HepG2 (cell line): ENCODE measurements at regions not wholly inside any gene's neighbourhood (a gene's known extent, or its start where the extent isn't known, plus 50 kb on each side); places are given as distances from the start of the nearest gene placed in this dataset.
A peak's percentile ranks its signal among the peaks of the same experiment; 100 is the strongest.

ENCODE experiments used
- ARID2 ChIP-seq: sonication (generic); formaldehyde crosslinking; IDR thresholded peaks from 2 replicates; pipeline ENCODE4 v1.8.1; 2022; ENCODE audit warnings: mild to moderate bottlenecking, missing genetic modification reagents, borderline replicate concordance
- CENPT ChIP-seq: sonication (generic); formaldehyde crosslinking; IDR thresholded peaks from 2 replicates; pipeline ENCODE4 v1.8.0; 2022; ENCODE audit warnings: low read depth, mild to moderate bottlenecking, moderate library complexity, missing genetic modification reagents
- DNMT1 ChIP-seq: sonication (generic); formaldehyde crosslinking; IDR thresholded peaks from 2 replicates; pipeline ENCODE4 v1.5.1; 2020; ENCODE audit warnings: mild to moderate bottlenecking, missing genetic modification reagents
- GABPA ChIP-seq, 2 experiments: IDR thresholded peaks; 2 replicates each; pipeline ENCODE4 v1.6.1; 2011 to 2016; ENCODE audit warnings: low read depth in 2 of 2, low read length in 1 of 2, missing biosample characterization in 1 of 2, missing genetic modification characterization in 1 of 2
- HNF4G ChIP-seq, 2 experiments: sonication (generic) in 1 of 2; formaldehyde crosslinking in 1 of 2; IDR thresholded peaks; 2 replicates each; pipeline versions ENCODE4 v1.4.0 to v1.6.1; 2011 to 2020; ENCODE audit warnings: borderline replicate concordance in 2 of 2, low read depth in 2 of 2, mild to moderate bottlenecking in 2 of 2, low read length in 1 of 2, missing genetic modification reagents in 1 of 2, moderate library complexity in 1 of 2
- SAP130 ChIP-seq: IDR thresholded peaks from 2 replicates; pipeline ENCODE4 v1.6.1; 2016; ENCODE audit warnings: low read depth
- SOX5 ChIP-seq: IDR thresholded peaks from 2 replicates; pipeline ENCODE4 v1.6.1; 2016; ENCODE audit warnings: borderline replicate concordance
- SP4 ChIP-seq: sonication (generic); formaldehyde crosslinking; IDR thresholded peaks from 2 replicates; pipeline ENCODE4 v1.8.1; 2023; ENCODE audit warnings: mild to moderate bottlenecking, missing genetic modification reagents
- TCF7L2 ChIP-seq: IDR thresholded peaks from 2 replicates; pipeline ENCODE4 v1.6.1; 2011; ENCODE audit warnings: mild to moderate bottlenecking, low read depth, low read length, moderate library complexity
- XBP1 ChIP-seq: sonication (generic); formaldehyde crosslinking; IDR thresholded peaks from 2 replicates; pipeline ENCODE4 v1.5.0; 2020; ENCODE audit warnings: missing genetic modification reagents
- ZNF224 ChIP-seq: sonication (generic); formaldehyde crosslinking; IDR thresholded peaks from 2 replicates; pipeline ENCODE4 v1.5.0; 2020; ENCODE audit warnings: mild to moderate bottlenecking, missing genetic modification reagents
- ZNF577 ChIP-seq: sonication (generic); formaldehyde crosslinking; IDR thresholded peaks from 2 replicates; pipeline ENCODE4 v1.4.0; 2020; ENCODE audit warnings: mild to moderate bottlenecking, low read depth, missing genetic modification reagents, borderline replicate concordance
- ZNF766 ChIP-seq: sonication (generic); formaldehyde crosslinking; IDR thresholded peaks from 2 replicates; pipeline ENCODE4 v1.5.0; 2020; ENCODE audit warnings: missing genetic modification reagents, borderline replicate concordance
- ZNF83 ChIP-seq: sonication (generic); formaldehyde crosslinking; IDR thresholded peaks from 2 replicates; pipeline ENCODE4 v1.4.0; 2020; ENCODE audit warnings: missing genetic modification reagents, mild to moderate bottlenecking, borderline replicate concordance
- TF ChIP-seq, protein P1 (sequence below): sonication (generic); formaldehyde crosslinking; IDR thresholded peaks from 2 replicates; pipeline ENCODE4 v1.5.0; 2020; ENCODE audit warnings: mild to moderate bottlenecking, missing genetic modification reagents

GRCh38 chr11:88431675-88432341 is 94.3 kb upstream of the CTSC start (continued):
- TF ChIP-seq, protein P1, sequence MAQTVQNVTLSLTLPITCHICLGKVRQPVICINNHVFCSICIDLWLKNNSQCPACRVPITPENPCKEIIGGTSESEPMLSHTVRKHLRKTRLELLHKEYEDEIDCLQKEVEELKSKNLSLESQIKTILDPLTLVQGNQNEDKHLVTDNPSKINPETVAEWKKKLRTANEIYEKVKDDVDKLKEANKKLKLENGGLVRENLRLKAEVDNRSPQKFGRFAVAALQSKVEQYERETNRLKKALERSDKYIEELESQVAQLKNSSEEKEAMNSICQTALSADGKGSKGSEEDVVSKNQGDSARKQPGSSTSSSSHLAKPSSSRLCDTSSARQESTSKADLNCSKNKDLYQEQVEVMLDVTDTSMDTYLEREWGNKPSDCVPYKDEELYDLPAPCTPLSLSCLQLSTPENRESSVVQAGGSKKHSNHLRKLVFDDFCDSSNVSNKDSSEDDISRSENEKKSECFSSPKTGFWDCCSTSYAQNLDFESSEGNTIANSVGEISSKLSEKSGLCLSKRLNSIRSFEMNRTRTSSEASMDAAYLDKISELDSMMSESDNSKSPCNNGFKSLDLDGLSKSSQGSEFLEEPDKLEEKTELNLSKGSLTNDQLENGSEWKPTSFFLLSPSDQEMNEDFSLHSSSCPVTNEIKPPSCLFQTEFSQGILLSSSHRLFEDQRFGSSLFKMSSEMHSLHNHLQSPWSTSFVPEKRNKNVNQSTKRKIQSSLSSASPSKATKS (CRISPR knock-in tag), result no peak
- TF ChIP-seq SP4 (CRISPR knock-in tag) (no peak), ZNF224 (CRISPR knock-in tag) (no peak), XBP1 (CRISPR knock-in tag) (no peak), HNF4G (IDR thresholded peaks at IDR 0.05; ENCODE audit: borderline replicate concordance, low read depth, low read length) (no peak), HNF4G (CRISPR knock-in tag; IDR thresholded peaks at IDR 0.05; ENCODE audit: borderline replicate concordance, low read depth) (no peak), CENPT (CRISPR knock-in tag) (no peak), GABPA (IDR thresholded peaks at IDR 0.05; ENCODE audit: low read depth, low read length) (no peak), GABPA (CRISPR knock-in tag; IDR thresholded peaks at IDR 0.05; ENCODE audit: low read depth) (no peak), TCF7L2 (no peak), ARID2 (CRISPR knock-in tag) (no peak), DNMT1 (no peak), ZNF577 (CRISPR knock-in tag) (no peak), SAP130 (CRISPR knock-in tag) (no peak), ZNF766 (no peak), ZNF83 (CRISPR knock-in tag) (no peak), SOX5 (CRISPR knock-in tag) (peak; percentile 61; the same call in 1 of the 2 replicates)
- TF ChIP-seq, all 625 proteins: peak for 5
